HCEC 1CT (cell line): ENCODE measurements at regions not wholly inside any gene's neighbourhood (a gene's known extent, or its start where the extent isn't known, plus 50 kb on each side); places are given as distances from the start of the nearest gene placed in this dataset.
"Not testable (repeated sequence)": the region's sequence is repeated elsewhere in the genome, so short reads cannot be mapped to it uniquely, and the experiment has no call there.

Experiments
- DNase-seq: peaks from one replicate; pipeline ENCODE4 v3.0.0-alpha.2; 2017

DNA sequence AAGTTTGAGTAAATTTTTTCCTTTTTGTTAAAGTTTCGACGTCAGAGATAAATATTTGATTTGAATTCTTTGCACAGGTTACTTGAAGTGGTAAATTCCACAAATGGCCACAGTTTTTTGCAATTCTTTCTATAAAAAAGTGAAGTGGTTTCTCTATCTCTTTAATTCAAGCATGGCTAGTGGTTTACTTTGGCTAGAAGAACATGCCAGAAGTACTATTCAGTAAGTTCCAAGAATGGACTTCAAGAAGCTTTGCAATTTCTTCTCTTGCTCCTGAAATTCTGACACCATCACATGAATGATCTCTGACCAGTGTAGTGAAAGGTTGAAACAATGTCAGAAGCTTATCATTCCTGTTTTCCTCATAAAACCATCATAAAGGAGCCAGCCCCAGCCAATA is 55.7 kb upstream of the RNPC3 start:
- DNase-seq = no peak

DNA sequence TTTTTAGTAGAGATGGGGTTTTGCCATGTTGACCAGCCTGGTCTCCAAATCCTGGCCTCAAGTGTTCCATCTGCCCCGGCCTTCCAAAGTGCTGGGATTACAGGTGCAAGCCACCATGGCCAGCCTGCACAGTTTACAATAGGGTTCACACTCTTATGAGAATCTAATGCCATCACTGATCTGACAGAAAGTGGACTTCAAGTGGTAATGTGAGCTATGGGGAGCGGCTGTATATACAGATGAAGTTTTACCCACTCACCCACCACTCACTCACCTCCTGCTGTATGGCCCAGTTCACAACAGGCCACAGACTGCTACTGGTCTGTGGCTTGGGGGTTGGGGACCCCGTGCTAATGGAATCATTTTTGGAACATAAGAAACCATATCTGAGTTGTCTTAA is 58.4 kb upstream of the RNPC3 start:
- no peak for DNase-seq

DNA sequence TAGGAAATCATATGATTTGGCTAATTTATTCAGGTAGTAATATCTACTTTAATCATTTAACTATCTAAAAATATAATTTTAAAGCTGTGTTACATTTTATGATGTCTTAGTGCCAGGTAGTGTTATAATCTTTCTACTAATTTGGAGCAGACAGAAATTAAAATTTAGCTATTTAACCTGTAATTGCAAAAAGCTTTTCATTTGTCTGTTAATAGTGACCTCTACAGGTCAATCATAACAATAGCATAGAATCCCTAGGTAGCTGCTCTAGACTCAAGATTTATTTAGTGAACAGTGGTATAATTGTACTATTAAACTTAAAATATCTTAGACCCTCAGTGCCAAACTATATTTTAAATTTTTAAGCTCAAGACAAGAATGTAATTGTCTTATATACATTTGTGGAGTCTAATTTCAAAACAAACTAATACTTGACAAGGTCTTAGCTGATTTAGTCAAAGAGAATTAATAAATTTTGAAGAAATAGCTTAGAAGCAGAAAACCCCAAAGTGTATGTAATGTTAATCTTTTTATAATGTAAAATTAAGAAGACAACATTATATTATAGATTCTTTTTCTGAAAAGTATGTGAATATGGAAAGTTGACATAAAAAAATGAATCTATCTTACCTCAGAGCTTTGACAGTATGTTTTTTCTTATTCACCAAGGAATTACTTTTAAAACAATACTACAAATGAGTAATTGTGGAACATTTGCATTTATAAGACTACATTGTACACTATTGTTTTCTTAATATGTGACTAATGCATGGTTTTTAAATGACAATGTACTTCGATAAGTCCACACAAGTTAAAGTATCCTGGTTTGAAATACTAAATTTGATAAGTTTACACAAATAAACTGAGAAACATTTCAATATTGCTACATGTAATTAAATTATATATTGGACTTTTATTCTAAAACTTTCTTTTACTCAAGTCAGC is 64.1 kb upstream of the RNPC3 start:
- peak; percentile 37 for DNase-seq

DNA sequence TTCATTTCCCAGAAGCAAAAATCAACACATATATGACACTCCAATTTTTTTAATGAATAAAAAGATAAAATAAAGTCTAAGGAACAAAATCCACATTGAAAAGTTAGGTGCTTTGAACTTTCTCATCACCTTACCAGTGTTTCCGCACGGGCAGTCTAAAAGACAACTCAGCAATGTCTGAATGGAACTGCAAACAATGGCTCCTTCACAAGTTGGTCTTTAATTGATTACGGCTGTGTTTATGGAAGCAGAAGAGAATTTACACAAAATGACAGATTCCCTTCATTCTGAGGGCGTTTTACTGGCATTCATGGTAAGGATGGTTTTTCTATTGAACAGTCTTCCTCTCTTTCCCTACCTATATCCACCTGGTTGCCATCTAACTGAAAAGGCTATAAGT is 65.0 kb upstream of the RNPC3 start:
- no peak for DNase-seq

DNA sequence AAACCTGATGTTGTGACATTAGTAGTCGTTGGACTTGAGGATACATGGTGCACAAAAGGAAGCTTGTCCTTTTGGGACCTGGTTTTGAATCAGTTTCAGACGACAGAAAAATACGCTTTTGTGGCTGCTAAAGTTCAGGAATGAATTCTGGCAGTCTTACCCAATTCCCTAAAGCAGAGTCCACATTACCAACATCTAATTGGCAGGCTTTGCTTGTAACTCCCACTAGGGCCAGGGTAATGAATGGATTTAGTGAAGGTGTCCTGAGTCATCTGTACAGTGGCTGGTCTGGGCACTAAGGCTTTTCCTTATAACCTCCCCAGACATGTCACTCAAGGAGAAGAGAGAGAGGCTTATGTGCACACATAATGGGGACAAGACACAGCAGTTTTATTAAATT is 66.2 kb upstream of the RNPC3 start:
- no peak for DNase-seq

DNA sequence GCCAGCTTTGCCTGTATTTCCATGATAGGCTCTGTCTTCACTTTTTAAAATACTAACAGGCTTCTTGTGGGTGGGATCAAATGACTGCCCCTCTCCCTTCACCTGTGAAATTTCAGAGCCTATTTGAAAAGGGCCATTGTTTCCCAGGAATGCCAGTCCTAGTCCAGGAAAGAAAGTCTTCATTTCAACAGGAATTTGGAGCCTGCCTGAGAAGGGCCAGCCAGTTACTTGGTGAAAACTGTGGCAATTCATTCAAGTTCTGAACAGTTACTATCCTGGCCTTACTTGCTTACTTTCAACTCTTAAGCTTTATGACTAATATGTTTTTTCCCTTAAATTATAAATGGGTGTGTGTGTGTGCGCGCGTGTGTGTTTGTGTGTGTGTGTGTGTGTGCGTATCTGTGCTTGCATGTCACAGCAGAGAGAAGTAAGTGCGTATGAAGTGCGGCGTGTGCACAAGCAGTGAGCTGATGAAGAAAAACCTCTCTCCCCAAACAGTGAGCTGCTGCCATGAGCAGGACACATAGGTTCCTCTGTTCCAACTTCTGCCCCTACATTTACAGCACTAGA is 67.5 kb upstream of the RNPC3 start:
- DNase-seq = no peak

DNA sequence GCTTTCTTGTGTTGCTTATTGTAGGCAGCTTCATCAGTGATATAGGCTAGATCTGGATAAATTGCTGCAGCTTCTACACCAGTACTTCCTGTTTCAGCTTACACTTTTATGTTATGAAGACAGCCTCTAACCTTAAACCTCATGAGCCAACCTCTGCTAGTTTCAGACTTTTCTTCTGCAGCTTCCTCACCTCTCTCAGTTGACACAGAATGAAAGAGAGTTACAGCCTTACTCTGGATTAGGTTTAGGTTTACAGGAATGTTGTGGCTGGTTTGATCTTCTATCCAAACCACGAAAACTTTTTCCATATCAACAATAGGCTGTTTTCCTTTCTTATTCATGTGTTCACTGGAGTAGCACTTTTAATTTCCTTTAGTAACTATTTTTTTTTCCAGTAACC is 76.9 kb upstream of the RNPC3 start:
- no peak for DNase-seq

DNA sequence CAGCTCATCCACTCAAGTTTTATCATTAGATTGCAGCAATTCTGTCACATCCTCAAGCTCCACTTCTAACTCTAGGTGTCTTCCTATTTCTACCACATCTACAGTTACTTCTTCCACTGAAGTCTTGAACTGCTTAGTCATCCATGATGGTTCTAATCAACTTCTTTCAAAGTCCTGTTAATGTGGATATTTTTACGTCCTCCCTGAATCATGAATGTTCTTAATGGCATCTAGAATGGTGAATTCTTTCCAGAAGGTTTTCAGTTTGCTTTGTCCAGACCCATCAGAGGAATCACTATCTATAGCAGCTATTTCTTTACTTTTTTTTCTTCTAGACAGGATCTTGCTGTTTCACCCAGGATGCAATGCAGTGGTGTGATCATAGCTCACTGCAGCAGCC is 78.0 kb upstream of the RNPC3 start:
- DNase-seq = no peak

DNA sequence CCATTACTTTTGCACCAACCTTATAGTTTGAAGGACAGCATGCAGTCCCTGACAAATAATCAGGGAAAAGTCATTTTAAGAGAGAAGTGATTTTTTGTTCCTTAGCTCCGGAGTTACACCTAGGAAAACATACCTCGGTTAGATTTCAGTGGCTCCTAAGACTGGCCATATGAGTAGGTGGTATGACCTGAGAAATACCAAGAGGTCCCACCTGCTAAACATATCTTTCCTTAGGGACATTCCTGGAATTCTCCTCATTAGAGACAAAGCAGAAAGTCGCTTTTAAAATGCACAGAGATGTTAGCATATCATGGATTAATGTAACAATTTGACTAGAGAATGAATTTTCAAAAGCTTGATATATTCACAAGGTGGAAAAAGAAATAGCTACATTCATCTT is 84.2 kb upstream of the RNPC3 start:
- no peak for DNase-seq

DNA sequence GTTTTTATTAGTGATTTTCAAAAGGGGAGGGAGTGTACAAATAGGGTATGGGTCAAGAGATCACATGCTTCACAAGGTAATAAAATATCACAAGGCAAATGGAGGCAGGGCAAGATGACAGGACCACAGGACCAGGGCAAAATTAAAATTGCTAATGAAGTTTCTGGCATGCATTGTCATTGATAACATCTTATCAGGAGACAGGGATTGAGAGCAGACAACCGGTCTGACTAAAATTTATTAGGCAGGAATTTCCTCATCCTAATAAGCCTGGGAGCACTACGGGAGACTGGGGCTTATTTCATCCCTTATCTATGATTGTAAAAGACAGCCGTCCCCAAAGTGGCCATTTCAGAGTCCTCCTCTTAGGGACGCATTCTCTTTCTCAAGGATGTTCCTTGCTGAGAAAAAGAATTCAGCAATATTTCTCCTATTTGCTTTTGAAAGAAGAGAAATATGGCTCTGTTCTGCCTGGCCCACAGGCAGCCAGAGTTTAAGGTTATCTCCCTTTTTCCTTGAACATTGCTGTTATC is 88.9 kb upstream of the RNPC3 start:
- not testable (repeated sequence) for DNase-seq

DNA sequence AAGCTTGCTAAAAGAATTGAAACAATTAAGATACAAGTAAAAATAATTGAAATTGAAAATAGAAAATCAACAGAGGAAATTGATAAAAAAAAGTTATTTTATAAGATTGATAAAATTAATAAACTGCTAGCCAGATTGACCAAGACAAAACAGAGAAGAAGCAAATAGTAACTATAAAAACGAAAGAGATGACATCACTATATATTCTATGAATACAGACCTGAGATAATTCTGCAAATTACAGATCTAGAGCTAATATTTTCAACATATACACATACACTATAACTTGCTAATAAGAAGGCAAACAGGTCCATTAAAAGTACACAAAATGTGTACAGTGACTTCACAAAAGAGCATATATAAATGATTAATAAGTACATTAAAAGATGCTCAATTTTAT is 90.1 kb upstream of the RNPC3 start:
- DNase-seq = no peak

DNA sequence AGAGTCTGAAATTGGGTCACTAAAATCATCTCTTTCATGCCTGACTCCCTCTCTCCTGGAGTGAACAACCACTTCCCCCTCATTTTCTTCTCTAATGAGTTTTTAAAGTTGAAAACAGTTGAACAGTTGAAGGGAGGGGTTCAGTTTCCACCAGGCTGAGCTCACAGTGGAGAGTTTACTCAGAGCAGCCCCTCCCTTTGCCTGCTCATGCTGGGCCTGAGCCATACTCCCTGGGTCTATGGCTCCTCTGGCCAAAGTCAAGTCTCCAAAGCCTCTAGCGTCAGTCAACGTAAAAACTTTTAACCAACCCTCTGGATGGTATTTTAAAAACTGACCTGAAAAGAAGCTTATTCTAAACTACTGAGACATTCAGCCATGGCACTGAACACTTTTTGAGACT is 100.8 kb upstream of the RNPC3 start:
- no peak for DNase-seq

DNA sequence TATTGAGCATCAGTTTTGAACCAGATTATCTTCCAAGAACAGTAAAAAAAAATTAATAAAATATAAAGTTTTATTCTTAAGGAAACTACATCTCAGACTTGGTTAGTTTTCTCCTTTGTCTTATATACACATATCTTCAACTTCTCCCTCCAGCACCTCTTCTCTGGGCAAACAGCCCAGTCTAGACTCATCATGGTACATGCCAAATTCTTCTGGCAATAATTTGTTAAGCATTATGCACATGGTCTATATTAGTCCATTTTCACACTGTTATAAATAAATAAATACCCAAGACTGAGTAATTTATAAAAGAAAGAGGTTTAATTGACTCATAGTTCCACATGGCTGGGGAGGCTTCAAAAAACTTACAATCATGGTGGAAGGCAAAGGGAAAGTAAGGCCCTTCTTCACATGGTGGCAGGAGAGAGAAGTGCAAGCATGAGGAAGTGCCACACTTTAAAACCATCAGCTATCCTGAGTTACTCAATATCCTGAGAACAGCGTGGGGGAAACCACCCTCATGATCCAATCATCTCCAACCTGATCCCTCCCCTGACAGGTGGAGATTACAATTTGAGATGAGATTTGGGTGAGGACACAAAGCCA is 108.7 kb upstream of the RNPC3 start:
- DNase-seq = peak; percentile 2

DNA sequence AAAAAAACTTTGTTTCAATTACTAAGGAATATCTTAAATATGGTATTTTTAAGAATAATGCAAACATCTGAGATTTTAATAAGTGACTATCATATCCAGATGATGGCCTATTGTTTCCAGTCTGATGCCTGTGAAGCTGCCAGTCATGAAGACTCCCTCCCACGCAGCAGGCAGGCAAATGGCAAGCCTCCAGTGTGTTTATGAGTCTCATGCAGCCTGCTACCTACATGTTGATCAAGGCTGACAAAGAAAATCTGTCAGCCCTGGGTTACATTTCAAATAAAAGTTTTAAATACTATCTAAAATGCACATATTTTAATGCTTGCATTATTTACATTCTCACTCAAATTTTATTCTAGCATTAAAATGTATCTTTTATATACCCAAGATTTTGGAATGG is 137.6 kb upstream of the RNPC3 start:
- no peak for DNase-seq

DNA sequence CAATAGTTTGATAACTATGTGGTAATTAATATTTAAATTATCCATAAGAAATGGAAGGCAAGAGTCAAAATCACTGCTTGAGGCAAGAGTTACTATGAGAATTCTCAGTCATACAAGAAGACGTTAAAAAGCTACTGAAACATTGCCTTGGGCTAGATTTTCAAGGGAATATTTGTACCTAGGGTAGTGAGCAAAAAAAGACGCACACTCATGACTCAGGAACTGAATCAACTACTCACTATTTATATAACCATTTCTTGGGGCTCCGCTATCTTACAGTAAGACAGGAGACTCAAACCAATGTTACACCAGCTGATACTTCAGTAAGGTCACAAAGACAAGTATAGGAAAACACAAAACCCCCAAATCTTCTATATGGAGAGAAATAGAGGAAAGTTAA is 151.5 kb upstream of the RNPC3 start:
- DNase-seq = no peak

DNA sequence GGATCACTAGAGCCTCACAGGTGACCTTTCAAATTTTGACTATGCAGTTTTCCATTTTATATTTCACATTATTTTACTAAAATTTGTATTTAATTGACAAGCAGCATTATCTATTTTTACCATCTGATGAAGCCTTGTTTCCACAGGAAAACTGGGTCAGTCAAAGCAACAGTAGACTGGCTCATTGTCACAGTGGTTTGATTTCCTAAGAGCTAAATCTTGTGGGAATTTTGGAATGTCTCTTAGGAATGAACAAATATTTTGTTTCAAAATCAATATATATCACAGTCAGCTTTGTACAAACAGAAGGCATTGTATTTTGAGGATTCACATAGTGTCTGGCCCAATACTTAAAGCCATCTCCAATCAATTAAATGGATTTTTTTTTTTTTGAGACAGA is 152.6 kb upstream of the RNPC3 start:
- DNase-seq = no peak

DNA sequence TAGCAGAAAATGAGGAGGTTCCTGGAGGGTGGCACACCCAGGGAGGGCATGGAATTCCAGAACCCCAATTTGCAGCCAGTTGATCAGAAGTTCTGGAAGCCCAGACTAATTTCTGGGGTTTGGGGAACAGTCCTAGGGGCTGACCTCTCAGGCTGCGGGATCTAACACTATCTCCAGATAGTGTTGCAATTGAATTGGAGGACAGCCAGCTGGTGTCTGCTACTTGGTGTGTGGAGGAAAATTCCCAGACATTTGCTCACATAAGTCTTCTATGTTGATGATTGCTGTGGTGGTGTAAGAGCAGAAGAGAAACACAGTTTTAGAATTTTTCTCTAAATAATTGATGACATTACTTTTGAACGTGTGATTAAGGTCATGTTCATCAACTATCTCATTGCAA is 154.3 kb upstream of the RNPC3 start:
- DNase-seq = peak; percentile 18

DNA sequence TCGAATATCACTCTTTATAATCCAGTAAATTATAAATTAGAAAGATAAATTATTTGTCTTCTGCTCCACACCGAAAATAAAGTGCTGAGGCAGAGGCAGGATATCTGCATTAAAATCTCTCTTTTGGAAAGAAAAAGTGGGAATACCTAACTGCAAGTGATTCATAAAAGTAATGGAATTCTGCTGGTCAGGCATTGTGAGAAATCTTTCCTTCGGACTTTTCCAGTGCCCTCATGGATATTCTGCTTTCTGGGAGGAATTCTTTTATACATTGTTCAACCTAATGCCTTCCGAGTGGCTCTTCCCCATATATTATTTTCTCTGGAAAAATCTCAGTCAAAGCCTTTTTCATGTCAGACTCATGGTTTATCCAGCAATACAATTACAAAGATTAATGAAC is 158.3 kb upstream of the RNPC3 start:
- no peak for DNase-seq

DNA sequence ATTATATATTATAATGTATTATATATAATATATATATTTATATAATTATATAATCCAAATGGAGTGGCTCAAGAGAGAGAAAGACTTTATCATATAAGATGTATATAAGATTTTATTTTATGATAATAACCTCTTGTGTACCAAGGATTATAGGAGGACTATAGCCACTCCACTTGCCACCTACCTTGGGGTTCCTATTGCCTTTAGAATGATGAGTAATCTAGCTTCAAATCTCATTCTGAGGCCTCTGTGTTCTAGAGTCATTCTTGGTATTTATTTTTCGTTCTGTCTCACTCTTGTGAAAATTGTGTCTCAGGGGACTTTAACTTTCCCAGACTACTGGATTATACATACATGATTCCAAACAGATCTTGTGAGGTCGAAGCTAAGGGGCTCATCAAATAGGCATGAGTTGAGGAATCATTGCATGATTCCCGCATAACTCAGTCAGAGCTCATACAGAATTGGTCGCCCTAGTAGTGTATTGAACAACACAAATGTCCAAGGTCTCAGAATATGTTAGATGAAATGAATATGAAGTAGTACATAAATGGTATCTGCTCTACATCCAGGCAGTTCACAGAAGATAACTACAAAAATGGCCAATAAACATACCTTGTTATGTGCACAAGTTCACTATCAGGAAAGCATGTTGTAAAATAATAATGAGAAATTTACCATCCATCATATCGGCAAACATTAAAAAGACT is 159.5 kb upstream of the RNPC3 start:
- no peak for DNase-seq

DNA sequence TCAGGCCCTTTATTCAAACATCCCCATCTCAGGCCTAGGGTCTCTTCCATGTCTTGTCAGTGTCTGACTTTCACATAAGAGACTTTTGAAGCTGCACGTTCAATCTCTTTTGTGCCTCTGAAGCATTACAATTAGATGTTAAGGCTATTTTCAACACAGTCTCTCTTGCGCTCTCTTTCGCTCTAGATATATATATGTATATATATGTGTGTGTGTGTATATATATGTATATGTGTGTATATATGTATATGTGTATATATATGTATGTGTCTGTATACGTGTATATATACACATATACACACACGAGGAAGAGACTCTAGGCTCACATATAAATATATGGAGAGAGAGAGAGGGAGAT is 162.5 kb upstream of the RNPC3 start:
- no peak for DNase-seq

DNA sequence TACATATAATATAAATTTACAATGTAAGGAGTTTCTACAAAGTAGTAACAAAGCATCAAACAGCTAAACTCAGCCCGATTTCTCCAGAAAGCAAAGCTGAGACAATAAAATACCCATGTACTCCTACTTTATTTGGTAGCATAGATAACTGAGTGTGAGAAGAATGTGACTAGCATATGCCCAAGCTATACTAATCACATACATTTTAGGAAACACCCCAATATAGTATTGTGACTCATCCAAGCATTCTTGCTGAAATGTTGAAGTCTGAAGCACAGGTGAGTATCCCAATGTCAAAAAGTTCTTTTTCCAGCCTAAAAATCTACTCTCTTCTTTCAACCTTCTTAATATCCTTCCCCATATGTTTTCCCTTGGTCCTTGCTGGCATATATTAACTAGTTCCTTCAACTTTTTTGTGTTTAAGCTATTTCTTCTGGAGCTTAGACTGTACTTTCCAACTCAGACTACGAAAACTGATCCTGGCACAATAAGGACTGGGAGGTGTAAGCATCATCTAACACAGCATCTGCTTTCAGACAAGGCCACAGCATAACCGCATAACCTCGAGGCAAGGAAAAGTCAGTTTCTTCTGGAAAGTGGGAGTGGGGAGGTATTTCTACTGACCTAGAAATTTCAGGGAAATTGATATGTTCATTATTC is 163.0 kb upstream of the RNPC3 start:
- DNase-seq = no peak

DNA sequence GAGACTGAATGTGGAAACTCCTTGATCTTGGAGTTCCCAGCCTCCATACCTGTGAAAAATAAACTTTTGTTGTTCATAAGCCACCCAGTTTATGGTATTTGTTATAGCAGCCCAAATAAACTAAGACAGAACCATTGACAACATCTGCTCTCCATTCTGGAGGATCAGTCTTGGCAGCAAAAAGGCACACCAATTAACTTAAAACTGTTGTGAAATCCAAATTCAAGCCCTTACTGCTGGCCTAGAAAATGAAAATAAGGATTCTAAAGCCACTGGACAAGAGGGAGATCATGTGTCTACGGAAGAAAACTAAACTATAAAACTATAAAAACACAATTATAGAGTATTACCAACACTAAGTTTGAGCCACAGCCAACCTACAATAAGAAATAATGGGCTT is 172.1 kb upstream of the RNPC3 start:
- DNase-seq = no peak

DNA sequence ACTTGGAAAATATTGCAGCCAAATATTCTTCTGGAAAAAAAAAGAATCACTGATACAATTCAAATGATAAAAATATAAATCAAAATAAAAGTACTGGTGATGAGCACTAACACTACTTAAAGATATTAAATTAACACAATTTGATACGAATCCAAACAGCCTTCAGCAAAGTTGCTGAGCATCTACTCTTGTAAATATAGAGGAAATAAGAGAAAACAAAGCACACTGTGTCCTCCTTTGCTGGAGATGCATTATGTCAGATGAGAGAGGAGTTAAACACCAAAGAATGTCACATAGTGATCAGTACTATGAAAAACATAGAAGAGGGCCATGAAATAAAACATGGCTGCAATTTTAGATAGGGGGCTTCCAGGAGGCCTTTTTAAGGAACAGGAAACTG is 177.4 kb upstream of the RNPC3 start:
- no peak for DNase-seq
